WTC11 (cell line): ENCODE measurements at regions not wholly inside any gene's neighbourhood (a gene's known extent, or its start where the extent isn't known, plus 50 kb on each side); places are given as distances from the start of the nearest gene placed in this dataset.

Experiments
- CTCF ChIP-seq: fragments of 200-600 bp; IDR thresholded peaks from 2 replicates; pipeline ENCODE4 v1.8.0; 2022; ENCODE audit warnings: antibody characterized with exemption
- GRHL2 ChIP-seq: fragments of 250-450 bp; sonication (Bioruptor Pico); IDR thresholded peaks from 2 replicates; pipeline ENCODE4 v1.8.0; 2022; ENCODE audit warnings: mild to moderate bottlenecking, moderate library complexity; ENCODE audit not compliant: insufficient replicate concordance, severe bottlenecking
- HMGA2 ChIP-seq: fragments of 250-450 bp; sonication (Bioruptor Pico); IDR thresholded peaks from 2 replicates; pipeline ENCODE4 v1.4.0; 2021; ENCODE audit warnings: mild to moderate bottlenecking, moderate library complexity
- MAX ChIP-seq: sonication (generic); formaldehyde crosslinking; IDR thresholded peaks from 2 replicates; pipeline ENCODE4 v1.8.0; 2022; ENCODE audit warnings: mild to moderate bottlenecking, missing genetic modification reagents
- MYBL2 ChIP-seq: sonication (generic); formaldehyde crosslinking; IDR thresholded peaks from 2 replicates; pipeline ENCODE4 v1.8.1; 2023; ENCODE audit warnings: mild to moderate bottlenecking, moderate library complexity, missing genetic modification reagents
- NFE2L1 ChIP-seq: sonication (generic); formaldehyde crosslinking; IDR thresholded peaks from 2 replicates; pipeline ENCODE4 v1.8.1; 2023; ENCODE audit warnings: missing genetic modification reagents
- NR2C2 ChIP-seq: sonication (generic); formaldehyde crosslinking; IDR thresholded peaks from 2 replicates; pipeline ENCODE4 v1.8.0; 2022; ENCODE audit warnings: mild to moderate bottlenecking, missing genetic modification reagents
- PREB ChIP-seq: sonication (generic); formaldehyde crosslinking; IDR thresholded peaks from 2 replicates; pipeline ENCODE4 v1.8.1; 2022; ENCODE audit warnings: mild to moderate bottlenecking, missing genetic modification reagents, moderate library complexity, borderline replicate concordance
- TF ChIP-seq, protein P1 (sequence below): sonication (generic); formaldehyde crosslinking; IDR thresholded peaks from 2 replicates; pipeline ENCODE4 v1.8.1; 2023; ENCODE audit warnings: mild to moderate bottlenecking, missing genetic modification reagents, borderline replicate concordance

- no peak for TF ChIP-seq PREB (CRISPR knock-in tag)
- no peak for TF ChIP-seq NR2C2 (CRISPR knock-in tag)
- TF ChIP-seq, protein P1, sequence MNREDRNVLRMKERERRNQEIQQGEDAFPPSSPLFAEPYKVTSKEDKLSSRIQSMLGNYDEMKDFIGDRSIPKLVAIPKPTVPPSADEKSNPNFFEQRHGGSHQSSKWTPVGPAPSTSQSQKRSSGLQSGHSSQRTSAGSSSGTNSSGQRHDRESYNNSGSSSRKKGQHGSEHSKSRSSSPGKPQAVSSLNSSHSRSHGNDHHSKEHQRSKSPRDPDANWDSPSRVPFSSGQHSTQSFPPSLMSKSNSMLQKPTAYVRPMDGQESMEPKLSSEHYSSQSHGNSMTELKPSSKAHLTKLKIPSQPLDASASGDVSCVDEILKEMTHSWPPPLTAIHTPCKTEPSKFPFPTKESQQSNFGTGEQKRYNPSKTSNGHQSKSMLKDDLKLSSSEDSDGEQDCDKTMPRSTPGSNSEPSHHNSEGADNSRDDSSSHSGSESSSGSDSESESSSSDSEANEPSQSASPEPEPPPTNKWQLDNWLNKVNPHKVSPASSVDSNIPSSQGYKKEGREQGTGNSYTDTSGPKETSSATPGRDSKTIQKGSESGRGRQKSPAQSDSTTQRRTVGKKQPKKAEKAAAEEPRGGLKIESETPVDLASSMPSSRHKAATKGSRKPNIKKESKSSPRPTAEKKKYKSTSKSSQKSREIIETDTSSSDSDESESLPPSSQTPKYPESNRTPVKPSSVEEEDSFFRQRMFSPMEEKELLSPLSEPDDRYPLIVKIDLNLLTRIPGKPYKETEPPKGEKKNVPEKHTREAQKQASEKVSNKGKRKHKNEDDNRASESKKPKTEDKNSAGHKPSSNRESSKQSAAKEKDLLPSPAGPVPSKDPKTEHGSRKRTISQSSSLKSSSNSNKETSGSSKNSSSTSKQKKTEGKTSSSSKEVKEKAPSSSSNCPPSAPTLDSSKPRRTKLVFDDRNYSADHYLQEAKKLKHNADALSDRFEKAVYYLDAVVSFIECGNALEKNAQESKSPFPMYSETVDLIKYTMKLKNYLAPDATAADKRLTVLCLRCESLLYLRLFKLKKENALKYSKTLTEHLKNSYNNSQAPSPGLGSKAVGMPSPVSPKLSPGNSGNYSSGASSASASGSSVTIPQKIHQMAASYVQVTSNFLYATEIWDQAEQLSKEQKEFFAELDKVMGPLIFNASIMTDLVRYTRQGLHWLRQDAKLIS (CRISPR knock-in tag): no peak
- TF ChIP-seq NFE2L1 (CRISPR knock-in tag): no peak
- no peak for TF ChIP-seq GRHL2
- TF ChIP-seq MYBL2: no peak
- no peak for TF ChIP-seq MAX
- TF ChIP-seq HMGA2 (CRISPR knock-in tag): no peak
- no peak for TF ChIP-seq CTCF
Measured at GRCh38 chr5:103620851-103621547, 58.4 kb upstream of the NUDT12 start.
